ENCODE measurements at regions not wholly inside any gene's neighbourhood (a gene's known extent, or its start where the extent isn't known, plus 50 kb on each side); places are given as distances from the start of the nearest gene placed in this dataset.

DNA sequence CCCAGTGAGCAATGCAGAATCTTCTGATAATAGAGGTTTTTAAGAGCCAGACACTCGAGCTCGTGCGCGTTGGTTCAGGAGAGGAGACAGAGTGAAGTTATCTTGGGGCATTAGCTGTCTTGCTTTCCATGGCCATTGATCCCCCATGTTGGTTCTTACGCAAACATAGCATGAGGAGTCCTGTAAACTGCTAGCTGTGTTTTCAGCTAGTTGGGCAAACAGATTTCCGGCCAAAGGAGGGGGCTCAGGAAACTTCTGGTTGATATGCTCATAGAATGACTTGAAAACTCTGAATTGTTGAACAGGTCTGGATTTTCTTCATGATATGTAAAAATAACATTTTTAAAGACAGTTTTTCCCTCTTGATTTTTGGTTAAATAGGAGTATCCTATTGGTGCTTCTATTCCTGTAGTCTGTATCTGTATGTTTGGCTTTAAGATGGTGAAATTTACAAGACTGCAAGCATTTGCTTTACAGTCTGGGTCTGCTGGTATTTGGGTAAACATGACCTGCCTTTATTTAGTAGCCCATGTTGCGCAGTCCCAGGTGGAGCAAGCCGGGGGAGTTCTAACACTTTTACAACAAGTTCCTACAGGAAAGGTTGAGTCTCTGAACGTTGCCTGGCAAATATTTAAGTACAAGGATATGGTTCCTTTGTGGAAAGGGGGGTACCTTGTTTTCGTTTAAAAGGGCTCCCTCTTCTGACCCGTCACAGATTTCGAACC is 218.4 kb upstream of the KCND2 start:
- DNase-seq (no peak), ATAC-seq (no peak)
- TF ChIP-seq, protein P1, sequence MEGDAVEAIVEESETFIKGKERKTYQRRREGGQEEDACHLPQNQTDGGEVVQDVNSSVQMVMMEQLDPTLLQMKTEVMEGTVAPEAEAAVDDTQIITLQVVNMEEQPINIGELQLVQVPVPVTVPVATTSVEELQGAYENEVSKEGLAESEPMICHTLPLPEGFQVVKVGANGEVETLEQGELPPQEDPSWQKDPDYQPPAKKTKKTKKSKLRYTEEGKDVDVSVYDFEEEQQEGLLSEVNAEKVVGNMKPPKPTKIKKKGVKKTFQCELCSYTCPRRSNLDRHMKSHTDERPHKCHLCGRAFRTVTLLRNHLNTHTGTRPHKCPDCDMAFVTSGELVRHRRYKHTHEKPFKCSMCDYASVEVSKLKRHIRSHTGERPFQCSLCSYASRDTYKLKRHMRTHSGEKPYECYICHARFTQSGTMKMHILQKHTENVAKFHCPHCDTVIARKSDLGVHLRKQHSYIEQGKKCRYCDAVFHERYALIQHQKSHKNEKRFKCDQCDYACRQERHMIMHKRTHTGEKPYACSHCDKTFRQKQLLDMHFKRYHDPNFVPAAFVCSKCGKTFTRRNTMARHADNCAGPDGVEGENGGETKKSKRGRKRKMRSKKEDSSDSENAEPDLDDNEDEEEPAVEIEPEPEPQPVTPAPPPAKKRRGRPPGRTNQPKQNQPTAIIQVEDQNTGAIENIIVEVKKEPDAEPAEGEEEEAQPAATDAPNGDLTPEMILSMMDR (IDR thresholded peaks at IDR 0.05) = no peak
- Histone ChIP-seq H3K36me3 (ENCODE audit: insufficient read depth in 1 of 2, low read depth in 1 of 2) (no peaks in the 10 kb centered on the region), H3K9me3 (no peaks in the 10 kb centered on the region), H3K4me1 (no peaks in the 10 kb centered on the region), H3K27me3 (ENCODE audit: insufficient read depth in 3 of 3, low read length in 2 of 3) (no peaks in the 10 kb centered on the region), H3K27ac (peak overlapping the region; percentile 24), H3K4me3 (no peak overlapping the region)
- WGBS, 3 donors = 86 to 90% (median 90%) methylated on average over 12 of the region's 12 CpGs
- intact Hi-C loops (cut with DNase I) = no loop called here

DNA sequence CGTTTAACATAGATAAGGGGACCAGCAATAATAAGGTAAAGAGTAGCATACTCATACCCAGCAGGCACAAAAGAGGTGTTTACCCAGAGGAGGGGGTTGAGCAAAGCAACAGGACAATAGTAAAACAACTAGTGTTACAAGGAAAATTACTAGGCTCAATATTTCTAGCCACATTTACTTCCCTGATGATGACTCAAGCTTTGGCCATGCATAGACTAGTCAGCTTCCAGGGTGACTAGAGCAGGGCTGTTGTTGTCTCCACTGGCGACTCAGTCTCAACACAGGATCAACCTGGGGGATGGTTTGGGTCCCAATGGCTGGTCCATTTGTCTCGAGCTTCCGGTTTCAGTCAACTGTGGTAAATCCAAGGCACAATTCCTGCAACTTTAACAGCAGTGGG is 217.7 kb upstream of the KCND2 start:
- ATAC-seq (peak in 1 of 4 donors; percentile 41), DNase-seq (no peak)
- Histone ChIP-seq H3K9me3 (no peaks in the 10 kb centered on the region), H3K4me1 (no peaks in the 10 kb centered on the region), H3K27me3 (ENCODE audit: insufficient read depth in 3 of 3, low read length in 2 of 3) (no peaks in the 10 kb centered on the region), H3K4me3 (no peak overlapping the region), H3K36me3 (ENCODE audit: insufficient read depth in 1 of 2, low read depth in 1 of 2) (no peaks in the 10 kb centered on the region), H3K27ac (no peak overlapping the region)
- 84 to 90% (median 86%) methylated on average over 4 of the region's 4 CpGs for WGBS, 3 donors
- TF ChIP-seq, protein P1 (IDR thresholded peaks at IDR 0.05) = no peak
- intact Hi-C loops (cut with DNase I) = no loop called here

DNA sequence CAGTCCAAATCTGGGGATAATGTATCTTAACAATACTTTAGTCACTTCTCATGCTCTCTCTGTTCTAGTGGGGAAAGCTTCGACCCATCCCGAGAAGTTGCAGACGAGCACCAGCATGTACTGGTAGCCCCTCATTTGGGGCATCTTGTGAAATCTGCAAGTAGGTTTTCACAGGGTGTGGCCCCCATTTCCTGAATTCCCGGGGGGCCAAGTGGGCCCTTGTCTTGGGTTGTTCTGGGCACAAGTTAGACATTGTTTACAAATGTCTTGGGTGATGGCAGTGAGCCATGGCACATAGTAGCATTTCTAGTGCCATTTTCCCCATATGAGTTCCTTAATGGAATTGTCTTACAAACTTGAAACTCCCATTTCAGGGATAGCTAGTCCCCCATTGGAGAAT is 216.7 kb upstream of the KCND2 start:
- intact Hi-C loops (cut with DNase I) = no loop called here
- Histone ChIP-seq H3K4me1 (no peaks in the 10 kb centered on the region), H3K36me3 (ENCODE audit: insufficient read depth in 1 of 2, low read depth in 1 of 2) (no peaks in the 10 kb centered on the region), H3K4me3 (no peak overlapping the region), H3K27me3 (ENCODE audit: insufficient read depth in 3 of 3, low read length in 2 of 3) (no peaks in the 10 kb centered on the region), H3K9me3 (no peaks in the 10 kb centered on the region), H3K27ac (no peak overlapping the region)
- DNase-seq (no peak), ATAC-seq (no peak)
- TF ChIP-seq, protein P1 (IDR thresholded peaks at IDR 0.05) = no peak
- 89 to 92% (median 91%) methylated on average over 4 of the region's 4 CpGs for WGBS, 3 donors

DNA sequence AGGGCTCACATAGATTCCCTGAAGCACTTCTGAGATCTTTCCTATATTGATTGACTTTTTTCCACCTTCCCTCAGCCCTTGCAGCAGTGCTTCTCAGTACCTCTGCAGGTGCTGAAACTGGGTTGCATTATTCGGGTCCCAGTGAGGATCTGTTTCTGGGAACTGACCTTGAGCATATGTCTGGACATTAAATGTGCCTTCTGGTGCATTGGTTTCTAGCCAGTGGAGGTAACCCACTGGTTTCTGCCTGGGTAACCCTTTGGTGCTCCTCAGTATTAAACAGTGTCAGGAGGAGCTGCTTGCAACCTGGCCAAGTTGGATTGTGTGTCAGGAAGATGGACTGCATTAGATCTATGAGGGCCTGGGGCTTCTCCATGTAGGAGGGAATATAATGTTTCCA is 213.3 kb upstream of the KCND2 start:
- intact Hi-C loops (cut with DNase I) = no loop called here
- Histone ChIP-seq H3K27ac (no peak overlapping the region), H3K4me1 (no peaks in the 10 kb centered on the region), H3K4me3 (no peak overlapping the region), H3K27me3 (ENCODE audit: insufficient read depth in 3 of 3, low read length in 2 of 3) (no peaks in the 10 kb centered on the region), H3K36me3 (ENCODE audit: insufficient read depth in 1 of 2, low read depth in 1 of 2) (no peaks in the 10 kb centered on the region), H3K9me3 (no peaks in the 10 kb centered on the region)
- ATAC-seq = no peak
- 68 to 87% (median 72%) methylated on average over 1 of the region's 1 CpG for whole genome bisulfite sequencing, 3 donors
- TF ChIP-seq, protein P1 (IDR thresholded peaks at IDR 0.05) = no peak
- DNase-seq = no peak

DNA sequence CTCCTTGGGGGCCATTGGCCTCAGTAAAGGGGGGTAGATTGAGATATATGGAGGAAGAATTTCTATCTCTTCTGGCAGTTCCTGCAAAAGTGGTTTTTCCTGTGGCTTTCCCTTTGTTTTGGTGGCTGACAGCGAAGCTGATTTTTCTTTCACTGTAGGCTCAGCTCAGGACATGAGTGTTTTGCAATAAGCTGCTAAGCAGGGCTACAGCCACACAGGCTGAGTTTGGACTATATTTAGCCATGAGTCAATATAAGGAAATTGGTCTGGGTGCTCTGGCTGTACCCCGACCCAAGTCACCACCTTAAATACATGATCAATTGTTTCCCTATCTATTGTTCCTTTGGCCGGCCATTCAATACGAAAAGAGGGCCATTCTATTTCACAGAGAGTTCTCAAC is 212.7 kb upstream of the KCND2 start:
- DNase-seq (no peak), ATAC-seq (peak; percentile 67 to 92 (median 88))
- no peaks in the 10 kb centered on the region for H3K4me1 ChIP-seq
- WGBS, 3 donors = 70 to 84% (median 77%) methylated on average over 4 of the region's 4 CpGs
- no peaks in the 10 kb centered on the region for H3K36me3 ChIP-seq (ENCODE audit: insufficient read depth in 1 of 2, low read depth in 1 of 2)
- H3K27ac ChIP-seq = no peak overlapping the region
- no peak overlapping the region for H3K4me3 ChIP-seq
- TF ChIP-seq, protein P1 (IDR thresholded peaks at IDR 0.05) = no peak
- H3K27me3 ChIP-seq (ENCODE audit: insufficient read depth in 3 of 3, low read length in 2 of 3) = no peaks in the 10 kb centered on the region
- H3K9me3 ChIP-seq = no peaks in the 10 kb centered on the region
- intact Hi-C loops (cut with DNase I) = no loop called here
